HG02970 (cell line): ENCODE measurements at regions not wholly inside any gene's neighbourhood (a gene's known extent, or its start where the extent isn't known, plus 50 kb on each side); places are given as distances from the start of the nearest gene placed in this dataset.
"Not testable (repeated sequence)": the region's sequence is repeated elsewhere in the genome, so short reads cannot be mapped to it uniquely, and the experiment has no call there.

ENCODE experiments used
- ATAC-seq: cut with Tn5 transposase; IDR thresholded peaks from one replicate; pipeline ENCODE4 v1.9.1; 2021; ENCODE audit warnings: mild to moderate bottlenecking, moderate library complexity, moderate number of reproducible peaks; ENCODE audit not compliant: unreplicated experiment, low FRiP score

DNA sequence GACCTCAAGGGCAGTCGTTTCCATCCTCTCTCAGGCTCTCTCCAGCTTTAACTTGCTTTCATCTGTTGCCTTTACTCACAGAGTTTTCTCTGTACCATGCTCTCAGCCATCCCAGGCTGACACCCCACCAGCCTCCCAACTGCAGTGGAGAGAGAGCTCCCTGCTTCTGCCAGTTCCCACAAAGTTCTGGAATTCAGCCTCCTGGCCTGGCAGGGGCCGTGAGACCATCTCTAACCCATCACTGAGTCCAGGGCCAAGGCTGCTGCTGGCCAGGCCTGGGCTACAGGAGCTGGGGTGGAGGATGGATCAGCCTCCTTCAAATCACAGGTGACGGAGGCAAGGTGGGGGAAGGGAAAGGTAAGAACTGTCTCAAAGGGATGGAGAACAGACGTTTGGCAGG is 314.9 kb downstream of the ADGRD1 start:
- not testable (repeated sequence) for ATAC-seq

DNA sequence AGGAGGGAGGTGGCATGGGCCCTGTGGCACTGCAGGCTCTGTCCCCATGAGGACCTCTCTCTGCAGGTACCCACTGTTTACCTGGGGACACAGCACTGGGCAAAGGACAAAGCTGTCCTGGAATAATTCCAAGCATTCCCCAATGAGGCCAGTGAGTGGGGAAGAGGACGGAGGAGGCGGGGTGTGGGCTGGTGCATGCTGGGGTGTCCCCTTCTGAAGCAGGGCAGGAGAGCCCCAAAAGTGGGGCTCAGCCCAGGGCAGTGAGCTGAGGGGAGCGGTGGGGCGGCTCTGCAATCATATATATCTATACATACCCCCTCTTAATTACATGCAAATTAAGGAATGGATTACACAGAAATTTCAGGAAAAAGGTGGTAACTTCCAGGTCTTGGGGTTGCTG is 315.8 kb downstream of the ADGRD1 start:
- no peak for ATAC-seq

DNA sequence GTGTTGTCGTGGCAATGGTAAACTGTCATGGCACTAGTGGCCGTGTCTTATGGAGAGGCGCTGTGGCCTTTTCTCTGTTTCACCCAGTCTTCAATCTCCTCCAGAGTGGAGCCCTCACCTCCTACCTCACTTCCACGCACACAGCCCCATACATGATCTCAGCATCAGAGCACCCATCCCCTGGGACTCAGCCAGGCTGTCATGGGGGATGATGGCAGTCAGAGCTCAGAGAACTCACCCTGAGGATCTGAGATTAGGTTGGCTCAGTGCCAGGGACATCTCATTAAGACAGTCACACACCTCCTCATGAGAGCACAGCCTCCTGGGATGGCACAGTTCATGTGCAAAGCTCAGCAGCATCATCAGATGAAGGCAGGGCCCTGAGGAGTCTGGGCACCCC is 316.3 kb downstream of the ADGRD1 start:
- not testable (repeated sequence) for ATAC-seq

DNA sequence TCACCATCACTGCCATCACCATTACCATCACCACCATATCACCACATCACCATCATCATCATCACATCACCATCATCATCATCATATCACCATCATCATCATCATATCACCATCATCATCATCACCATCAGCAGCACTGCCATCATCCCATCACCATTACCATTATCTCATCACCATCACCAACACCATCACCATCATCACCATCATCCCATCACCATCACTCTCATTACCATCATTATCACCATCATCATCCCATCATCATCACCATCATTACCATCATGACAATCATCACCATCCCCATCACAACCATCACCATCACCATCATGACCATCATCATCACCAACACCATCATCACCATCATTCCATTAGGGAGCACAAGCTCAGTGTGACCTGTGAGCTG is 318.0 kb downstream of the ADGRD1 start:
- no peak for ATAC-seq

DNA sequence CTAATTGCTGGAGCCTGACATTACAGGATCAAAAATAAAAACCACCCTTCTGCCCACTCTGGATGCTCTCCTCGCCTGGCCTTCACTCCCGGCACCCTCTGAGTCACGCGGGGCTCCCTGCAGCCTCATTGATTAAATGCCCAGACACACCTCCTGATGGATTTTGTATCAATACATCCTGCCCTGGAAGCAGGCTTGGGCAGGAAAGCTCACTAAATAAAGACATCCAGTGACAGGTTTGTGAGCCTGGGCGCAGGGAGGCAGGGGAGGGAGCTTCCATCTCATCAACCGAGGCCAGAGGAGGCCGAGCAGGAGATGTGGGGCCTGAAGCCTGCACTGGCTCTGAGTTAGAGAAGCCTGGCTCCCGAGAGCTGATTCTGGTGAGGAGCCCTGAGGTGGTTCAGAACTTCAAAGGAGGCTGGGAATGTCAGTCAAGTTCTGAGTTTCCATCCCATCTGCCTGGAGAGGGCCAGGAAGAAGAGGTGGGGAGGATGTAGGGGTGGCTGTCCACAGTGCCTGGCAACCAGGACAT is 318.6 kb downstream of the ADGRD1 start:
- not testable (repeated sequence) for ATAC-seq

DNA sequence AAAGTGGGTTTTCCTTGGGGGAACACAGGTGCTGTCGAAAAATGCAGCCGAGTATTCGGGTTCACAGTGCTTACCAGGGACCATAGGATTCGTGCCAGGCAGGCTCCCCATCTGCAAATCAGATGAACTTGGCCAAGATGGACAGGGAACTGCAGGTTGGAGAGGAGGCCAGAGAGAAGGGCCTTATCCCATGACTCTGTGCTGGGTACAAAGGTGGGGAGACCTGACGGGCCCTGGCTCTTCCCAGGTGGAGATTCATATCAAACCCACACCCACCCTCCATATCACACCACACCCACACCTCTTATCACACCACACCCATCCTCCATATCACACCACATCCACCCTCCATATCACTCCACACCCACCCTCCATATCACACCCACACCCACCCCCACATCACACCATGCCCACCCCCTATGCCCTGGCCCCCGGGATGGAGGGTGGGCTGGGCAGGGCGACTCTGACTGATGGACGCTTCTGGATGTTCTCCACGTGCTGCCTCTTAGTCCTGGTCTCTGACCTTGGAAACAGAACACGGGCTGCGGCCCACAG is 319.7 kb downstream of the ADGRD1 start:
- no peak for ATAC-seq

DNA sequence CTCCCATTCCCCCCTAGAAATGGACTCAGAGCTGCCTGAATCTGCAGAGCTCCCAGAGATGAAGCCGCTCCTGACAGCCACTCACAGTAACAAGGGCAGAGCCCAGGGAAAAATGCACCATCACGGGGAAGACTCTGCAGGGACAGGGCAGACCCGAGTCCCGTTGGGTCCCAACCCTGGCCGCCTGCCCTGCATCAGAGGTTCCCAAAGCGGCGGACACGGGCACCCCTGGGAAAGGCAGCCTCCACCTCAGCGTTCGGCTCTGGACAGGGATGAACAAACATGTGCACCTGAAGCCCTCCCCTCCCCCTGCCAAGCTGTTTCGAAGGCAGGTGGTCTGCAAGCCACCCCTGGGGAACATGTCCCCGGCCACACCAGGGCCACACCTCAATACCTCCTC is 320.4 kb downstream of the ADGRD1 start:
- no peak for ATAC-seq

DNA sequence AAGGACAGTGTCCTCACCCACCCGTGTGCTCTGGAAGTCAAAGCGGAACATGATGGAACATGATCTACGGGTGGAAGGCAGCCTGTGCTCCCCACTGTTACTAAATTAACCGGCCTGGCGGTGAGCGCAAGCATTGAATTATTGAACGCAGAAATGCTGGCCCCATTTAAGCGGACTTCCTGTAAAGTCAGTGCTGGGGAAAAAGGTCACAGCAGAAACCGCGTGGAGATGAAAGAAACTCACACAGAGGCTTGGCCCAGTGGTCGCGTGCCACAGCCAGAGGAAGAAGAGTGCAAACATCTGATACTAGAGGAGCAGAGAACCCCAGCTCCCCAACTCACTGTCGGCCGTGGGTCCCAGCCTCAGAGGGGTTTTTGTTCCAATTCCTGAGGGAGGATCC is 321.2 kb downstream of the ADGRD1 start:
- ATAC-seq, result no peak

DNA sequence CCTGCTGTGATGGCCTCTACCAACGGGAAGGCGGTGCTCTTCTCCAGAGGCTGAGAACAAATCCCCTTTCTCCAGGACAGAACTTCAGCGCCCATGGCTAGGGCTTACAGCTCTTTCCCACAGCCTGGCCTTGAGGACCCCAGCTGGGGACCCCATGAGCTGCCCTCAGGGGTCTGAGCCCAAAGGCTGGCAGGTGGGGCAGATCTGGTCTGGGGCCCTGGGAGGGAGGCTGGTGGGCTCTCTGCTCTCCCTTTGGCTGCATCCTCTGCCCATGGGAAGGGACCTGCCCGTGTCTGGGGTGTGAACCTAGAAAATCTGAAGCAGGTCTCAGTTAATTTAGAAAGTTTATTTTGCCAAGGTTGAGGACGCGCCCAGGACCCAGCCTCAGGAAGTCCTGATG is 322.1 kb downstream of the ADGRD1 start:
- no peak for ATAC-seq

DNA sequence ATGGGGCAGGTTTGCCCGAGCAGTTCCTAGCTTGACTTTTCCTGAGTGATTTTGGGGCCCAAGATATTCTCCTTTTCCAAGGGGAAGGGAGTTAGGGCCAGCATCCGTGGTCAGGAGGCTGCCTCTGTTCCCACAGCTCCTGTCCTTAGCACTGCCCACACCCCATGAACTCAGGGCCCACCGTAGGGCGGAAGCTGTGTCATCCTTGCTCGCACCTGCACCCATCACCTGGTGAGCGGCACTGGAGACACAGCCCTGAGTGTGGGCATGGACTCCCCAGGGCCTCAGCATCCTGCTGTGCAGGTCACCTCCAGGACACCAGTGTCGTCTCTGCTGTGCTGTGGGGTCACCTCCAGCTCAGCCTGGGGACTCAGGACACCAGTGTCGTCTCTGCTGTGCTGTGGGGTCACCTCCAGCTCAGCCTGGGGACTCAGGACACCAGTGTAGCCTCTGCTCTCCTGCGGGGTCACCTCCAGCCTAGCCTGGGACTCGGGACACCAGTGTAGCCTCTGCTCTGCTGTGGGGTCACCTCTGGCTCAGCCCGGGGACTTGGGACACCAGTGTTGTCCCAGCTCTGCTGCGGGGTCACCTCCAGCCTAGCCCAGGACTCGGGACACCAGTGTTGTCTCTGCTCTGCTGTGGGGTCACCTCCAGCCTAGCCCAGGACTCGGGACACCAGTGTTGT is 322.9 kb downstream of the ADGRD1 start:
- ATAC-seq, result no peak

DNA sequence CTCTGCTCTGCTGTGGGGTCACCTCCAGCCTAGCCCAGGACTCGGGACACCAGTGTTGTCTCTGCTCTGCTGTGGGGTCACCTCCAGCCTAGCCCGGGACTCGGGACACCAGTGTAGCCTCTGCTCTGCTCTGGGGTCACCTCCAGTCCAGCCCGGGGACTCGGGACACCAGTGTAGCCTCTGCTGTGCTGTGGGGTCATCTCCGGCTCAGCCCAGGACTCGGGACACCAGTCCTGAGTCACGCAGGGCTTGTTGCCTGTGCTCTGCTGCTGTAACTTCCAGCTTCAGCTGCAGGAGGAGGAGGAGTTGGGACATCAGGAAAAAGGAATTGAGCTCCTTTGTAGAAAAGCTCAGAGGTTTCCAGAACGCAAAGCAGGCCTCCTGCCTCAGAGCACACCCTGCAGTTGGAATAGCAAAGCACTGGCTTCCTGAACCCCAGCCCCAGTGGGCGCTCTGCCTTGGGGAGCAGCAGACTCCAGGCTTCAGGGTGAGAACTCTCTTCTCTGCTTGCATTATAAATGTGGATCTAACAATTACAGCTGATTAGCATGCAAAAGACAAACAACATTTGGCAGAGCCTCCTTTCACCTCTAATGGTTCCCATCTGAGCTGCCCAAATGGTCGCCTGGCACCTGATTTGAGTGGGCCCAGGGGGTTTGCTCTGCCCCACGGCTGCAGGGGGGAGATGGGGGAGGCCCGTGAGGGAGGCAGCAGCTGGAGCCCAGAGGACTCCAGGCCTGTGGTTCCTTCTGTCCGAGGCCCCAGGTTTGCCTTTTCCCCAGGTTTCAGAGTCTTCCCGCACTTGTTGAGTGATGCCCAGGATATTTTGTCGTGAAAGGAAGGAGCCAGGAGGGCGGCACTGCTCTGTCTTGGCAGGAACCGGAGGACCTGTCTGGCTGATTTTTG is 323.7 kb downstream of the ADGRD1 start:
- ATAC-seq, result not testable (repeated sequence)

DNA sequence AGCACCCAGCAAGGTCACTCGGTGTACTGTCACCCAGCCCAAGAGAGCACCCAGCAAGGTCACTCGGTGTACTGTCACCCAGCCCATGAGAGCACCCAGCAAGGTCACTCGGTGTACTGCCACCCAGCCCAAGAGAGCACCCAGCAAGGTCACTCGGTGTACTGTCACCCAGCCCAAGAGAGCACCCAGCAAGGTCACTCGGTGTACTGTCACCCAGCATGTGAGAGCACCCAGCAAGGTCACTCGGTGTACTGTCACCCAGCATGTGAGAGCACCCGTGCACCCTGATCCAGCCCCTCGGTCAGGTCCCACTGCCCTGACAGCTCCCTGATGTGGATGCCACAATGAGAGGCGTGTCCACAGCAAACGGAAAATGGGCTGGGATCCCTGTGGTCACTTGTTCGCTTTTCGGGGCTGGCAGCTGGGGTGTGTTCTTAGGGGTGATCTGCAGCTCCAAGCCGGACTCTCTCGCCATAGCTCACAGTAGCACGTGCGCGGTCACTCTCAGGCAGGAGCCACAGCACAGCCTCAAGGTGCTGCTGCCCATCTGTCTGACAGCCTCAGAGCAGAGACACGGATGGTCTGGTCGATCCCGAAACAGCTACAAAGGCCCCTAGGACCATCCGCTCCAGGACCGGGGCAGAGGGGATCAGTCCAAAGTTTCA is 324.9 kb downstream of the ADGRD1 start:
- ATAC-seq, result not testable (repeated sequence)

DNA sequence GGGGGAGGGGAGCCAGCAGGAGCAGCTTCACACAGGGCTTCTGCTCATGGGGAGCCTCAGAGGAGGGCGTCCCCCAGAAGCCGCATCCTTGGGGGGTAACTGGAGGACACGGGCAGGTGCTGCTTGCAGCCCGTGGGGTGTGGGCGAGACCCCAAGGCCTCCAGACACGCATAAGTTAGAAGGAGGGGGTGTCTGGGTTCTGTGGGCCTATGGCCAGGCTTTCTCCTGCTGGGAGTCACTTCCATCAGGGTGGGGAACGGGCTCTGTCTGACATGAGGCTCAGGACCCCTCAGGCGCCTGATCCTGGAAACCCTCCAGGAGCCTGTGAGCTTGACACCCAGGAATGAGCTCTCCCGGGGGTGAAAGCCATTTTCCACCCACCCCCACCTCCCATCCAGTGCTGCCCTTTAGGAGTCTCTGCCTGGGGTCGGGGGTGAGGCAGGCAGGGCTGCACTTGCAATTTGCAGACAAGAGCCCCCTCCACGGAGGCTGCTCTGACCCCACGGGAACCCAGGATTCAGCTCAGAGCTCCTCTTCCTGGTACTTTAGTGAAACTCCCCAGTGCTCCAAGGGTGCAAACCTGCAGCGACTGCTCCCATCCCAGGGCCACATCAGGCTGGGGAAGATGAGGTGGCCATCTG is 325.7 kb downstream of the ADGRD1 start:
- ATAC-seq, result no peak

DNA sequence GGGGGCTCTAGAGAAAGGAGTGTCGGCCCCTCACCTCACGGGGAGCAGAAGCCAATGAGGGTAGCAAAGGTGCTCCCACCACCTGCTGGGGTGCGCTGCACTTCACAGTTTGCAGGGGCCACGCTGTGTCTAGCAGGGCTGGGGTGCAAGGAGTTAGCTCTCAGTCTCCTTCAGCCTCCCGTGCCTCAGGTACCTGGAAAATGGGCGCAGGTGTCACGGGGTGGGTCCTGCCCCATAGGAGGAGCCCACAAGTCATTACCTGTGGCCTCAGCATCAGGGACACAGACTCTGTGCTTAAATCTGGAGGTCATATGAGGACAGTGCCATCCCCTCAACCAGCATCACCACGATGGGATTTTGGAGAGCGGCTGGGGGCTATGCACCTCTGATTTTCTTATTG is 326.7 kb downstream of the ADGRD1 start:
- no peak for ATAC-seq

DNA sequence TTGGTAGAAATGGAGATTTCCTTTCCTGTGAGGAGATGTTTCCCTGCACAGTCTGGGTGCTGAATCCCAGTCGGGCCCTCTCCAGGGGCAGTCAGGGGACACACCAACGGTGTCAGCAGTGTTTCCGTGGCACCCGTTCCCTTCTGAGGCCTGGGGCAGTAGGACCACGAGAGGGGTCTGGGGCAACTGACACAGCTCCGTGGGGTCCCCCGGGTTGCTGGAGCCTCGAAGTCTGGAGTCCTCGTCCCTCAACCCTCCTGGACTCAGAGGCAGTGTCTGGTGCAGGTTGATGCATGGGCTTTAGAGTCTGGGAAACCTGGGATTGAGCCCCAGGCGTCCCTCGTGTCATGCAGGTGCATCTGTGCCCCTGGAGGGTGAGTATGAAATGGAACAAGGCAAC is 327.3 kb downstream of the ADGRD1 start:
- no peak for ATAC-seq

DNA sequence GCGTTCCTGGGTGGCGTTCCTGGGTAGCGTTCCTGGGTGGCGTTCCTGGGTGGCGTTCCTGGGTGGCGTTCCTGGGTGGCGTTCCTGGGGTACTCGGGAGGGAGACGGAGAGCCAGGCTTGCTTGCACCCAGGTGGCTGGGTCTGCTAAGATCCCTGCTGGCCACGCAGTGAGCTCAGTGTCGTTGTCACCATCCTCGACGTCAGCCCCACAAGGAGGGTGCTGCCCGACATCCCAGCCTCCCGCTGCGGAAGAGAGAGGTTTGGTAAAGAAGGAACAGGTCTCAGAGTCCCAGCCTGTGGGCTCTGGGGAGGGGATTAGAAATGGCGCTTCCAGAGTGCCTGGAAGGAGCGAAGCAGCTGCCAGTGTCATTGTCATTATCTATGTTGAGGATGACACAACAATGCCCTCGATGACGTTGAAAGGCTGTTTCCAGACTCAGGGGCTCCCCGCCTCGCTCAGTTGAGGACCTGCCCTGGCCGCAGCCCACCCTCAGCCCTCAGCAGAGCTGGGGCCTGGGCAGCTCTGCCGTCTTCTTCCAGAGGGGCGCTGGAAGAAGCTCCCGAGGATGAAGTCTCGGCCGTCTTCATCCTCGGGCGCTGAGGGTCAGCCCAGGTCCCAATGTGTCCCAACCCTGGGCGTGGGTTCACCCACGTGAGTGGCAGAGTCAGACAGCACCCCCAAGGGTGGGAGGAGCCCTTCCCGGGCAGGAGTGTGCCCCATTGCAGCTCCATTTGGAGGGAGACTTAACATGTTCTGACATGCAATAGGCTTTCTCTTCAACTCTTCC is 328.8 kb downstream of the ADGRD1 start:
- no peak for ATAC-seq

DNA sequence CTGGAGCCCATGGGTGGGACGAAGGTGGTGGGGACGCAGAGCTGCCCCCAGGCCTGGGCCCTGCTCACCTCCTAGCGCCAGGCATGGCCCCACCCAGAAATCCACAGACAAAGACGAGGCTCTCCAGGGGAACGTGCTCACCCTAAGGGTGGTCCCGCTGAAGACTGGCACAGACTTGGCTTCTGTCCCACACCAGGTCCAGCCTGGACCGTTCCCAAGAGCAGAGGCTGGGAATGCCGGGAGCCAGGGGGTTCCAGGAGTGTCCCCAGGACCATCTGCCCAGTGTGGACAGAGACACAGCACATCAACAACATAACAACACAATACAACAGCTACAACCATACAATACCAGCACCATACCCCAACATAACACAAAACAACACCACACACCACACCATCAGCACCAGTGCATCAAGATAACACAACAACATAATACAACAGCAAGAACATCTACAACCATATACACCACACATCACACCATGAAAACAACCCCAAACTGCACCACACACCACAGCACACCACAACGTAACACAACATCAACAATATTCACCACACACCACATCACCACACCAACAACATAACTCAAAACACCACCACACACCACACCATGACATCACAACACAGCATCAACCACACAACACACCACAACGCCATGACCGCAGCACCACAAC is 329.6 kb downstream of the ADGRD1 start:
- no peak for ATAC-seq

DNA sequence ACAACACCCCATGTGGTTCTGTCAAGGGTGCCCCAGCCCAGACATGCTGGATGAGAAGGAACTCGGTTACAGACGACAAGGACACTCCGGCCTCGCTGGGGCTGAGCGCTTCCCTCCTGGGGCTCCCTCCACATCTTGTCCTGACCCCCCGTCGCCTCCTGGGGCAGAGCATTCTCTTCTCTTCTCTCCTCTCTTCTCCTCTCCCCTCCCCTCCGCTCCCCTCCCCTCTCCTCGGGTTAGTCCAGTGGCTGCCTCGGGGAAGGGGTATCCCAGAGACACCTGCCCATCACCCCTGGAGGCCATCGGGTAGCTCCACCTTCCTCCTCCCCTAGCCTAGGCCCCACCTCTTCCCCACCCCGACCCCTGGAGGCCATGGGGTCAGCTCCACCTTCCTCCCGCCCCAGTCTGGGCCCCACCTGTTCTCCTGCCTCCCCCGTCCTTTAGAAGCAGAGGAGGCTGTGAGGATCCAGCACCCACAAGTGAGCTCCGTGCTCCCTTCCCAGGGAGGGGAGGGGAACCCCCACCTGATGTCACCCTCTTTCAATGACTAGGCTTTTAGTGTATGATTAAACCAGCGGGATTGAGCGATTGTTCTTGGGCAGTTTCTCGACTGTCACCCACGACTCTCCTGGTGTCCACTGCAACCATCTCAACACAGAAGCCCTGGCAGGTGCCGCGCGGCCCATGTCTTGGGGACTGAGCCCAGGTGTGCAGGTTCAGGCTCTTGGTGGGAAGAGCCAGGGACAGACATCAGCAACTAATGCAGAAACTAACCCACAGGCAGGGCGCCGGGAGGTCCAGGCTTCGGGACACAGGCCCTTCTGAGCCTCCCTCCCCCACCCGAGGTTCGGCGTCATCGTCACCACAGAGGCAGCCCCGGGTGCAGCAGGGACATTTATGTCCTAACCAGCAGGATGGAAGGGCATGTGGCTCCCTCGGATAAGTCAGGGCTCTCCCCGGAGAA is 330.4 kb downstream of the ADGRD1 start:
- not testable (repeated sequence) for ATAC-seq
